ENCODE measurements at regions not wholly inside any gene's neighbourhood (a gene's known extent, or its start where the extent isn't known, plus 50 kb on each side); places are given as distances from the start of the nearest gene placed in this dataset.

DNA sequence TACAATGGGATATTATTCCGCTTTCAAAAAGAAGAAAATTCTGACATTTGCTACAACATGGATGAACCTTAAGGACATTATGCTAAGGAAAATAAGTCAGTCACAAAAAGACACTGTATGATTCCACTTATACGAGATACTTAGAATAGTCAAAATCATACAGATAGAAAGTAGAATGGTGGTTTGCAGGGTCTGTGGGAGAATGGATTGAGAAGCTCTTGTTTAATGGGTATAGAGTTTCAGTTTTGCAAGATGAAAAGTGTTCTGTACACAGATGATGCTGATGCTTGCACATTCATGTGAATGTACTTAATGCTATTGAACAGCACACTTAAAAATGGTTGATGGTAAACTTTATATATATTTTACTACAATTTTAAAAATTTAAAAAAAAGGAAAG lies 2050.7 kb upstream of the WWC1 start:
- no peak overlapping the region for H3K4me3 ChIP-seq (ENCODE audit: low read depth, low read length, poor library complexity, severe bottlenecking)
- H3K27me3 ChIP-seq (ENCODE audit: insufficient read depth, low read length): no peaks in the 10 kb centered on the region
- no peak overlapping the region for H3K4me2 ChIP-seq (ENCODE audit: low read length)
- no peaks in the 10 kb centered on the region for H3K9me2 ChIP-seq (ENCODE audit: low read depth, low read length)
- H3K27ac ChIP-seq (ENCODE audit: low read depth, low read length, poor library complexity, severe bottlenecking): no peak overlapping the region
- H3F3A ChIP-seq (ENCODE audit: insufficient read depth, low read length): no peaks in the 10 kb centered on the region
- H3K9ac ChIP-seq (ENCODE audit: low read length): no peak overlapping the region
- no peaks in the 10 kb centered on the region for H3K79me2 ChIP-seq (ENCODE audit: insufficient read depth, low read length)
- H3K36me3 ChIP-seq (ENCODE audit: insufficient read depth, low read length): no peaks in the 10 kb centered on the region
- H4K20me1 ChIP-seq (ENCODE audit: insufficient read depth, low read length): no peaks in the 10 kb centered on the region
- no peaks in the 10 kb centered on the region for H3K4me1 ChIP-seq (ENCODE audit: insufficient read depth, low read length, severe bottlenecking)
- TF ChIP-seq EZH2 (IDR thresholded peaks at IDR 0.05; ENCODE audit: borderline replicate concordance, low read length): no peak
- TF ChIP-seq, protein P1, sequence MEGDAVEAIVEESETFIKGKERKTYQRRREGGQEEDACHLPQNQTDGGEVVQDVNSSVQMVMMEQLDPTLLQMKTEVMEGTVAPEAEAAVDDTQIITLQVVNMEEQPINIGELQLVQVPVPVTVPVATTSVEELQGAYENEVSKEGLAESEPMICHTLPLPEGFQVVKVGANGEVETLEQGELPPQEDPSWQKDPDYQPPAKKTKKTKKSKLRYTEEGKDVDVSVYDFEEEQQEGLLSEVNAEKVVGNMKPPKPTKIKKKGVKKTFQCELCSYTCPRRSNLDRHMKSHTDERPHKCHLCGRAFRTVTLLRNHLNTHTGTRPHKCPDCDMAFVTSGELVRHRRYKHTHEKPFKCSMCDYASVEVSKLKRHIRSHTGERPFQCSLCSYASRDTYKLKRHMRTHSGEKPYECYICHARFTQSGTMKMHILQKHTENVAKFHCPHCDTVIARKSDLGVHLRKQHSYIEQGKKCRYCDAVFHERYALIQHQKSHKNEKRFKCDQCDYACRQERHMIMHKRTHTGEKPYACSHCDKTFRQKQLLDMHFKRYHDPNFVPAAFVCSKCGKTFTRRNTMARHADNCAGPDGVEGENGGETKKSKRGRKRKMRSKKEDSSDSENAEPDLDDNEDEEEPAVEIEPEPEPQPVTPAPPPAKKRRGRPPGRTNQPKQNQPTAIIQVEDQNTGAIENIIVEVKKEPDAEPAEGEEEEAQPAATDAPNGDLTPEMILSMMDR (IDR thresholded peaks at IDR 0.05; ENCODE audit: low read length): no peak
- H2AFZ ChIP-seq (ENCODE audit: low read length): no peak overlapping the region
- H3K9me3 ChIP-seq (ENCODE audit: low read length): no peaks in the 10 kb centered on the region

DNA sequence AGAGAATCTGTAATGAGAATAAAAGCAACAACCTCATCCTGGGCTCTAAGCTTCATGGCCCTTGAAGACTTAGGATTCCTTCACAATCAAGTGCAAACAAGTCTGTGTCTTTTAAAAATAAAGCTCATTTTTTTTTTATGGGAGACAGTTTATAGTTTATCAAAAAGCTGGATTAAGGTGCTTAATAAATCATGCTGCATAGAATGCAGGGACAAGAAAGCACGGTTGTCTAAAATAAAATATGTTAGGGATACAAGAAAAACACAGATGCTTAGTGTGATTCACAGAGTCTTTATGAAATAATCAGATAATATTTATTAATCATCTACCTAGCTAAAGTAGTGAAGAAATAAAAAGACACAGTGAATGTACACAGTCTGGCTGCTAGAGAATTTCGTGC lies 2045.9 kb upstream of the WWC1 start:
- no peaks in the 10 kb centered on the region for H4K20me1 ChIP-seq (ENCODE audit: insufficient read depth, low read length)

DNA sequence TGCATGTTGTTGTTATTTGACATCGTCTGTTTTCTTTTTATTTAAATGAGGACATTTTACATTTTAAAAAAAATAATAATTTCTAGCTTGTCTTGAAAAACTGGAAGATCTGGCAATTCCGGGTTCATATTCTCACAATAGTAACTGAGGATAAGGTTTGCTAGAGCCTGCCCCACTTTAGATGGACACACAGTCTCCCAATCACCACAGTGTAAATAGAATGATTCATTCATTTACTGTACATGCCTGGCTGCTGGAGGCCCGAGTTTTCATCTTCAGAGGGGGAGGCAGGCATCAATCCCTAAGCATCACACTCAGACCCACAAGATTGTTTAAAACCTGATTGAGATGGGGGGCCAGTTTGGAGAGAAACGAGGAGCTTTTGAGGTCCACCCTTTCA lies 2039.7 kb upstream of the WWC1 start:
- Histone ChIP-seq H2AFZ (ENCODE audit: low read length) (no peak overlapping the region), H3K27ac (ENCODE audit: low read depth, low read length, poor library complexity, severe bottlenecking) (no peak overlapping the region), H3K9me3 (ENCODE audit: low read length) (no peaks in the 10 kb centered on the region), H3K79me2 (ENCODE audit: insufficient read depth, low read length) (no peaks in the 10 kb centered on the region), H3K4me1 (ENCODE audit: insufficient read depth, low read length, severe bottlenecking) (no peaks in the 10 kb centered on the region), H3K36me3 (ENCODE audit: insufficient read depth, low read length) (no peaks in the 10 kb centered on the region), H3K4me3 (ENCODE audit: low read depth, low read length, poor library complexity, severe bottlenecking) (no peak overlapping the region), H3K9me2 (ENCODE audit: low read depth, low read length) (no peaks in the 10 kb centered on the region), H3K9ac (ENCODE audit: low read length) (no peak overlapping the region), H3K27me3 (ENCODE audit: insufficient read depth, low read length) (no peaks in the 10 kb centered on the region), H4K20me1 (ENCODE audit: insufficient read depth, low read length) (no peaks in the 10 kb centered on the region), H3F3A (ENCODE audit: insufficient read depth, low read length) (no peaks in the 10 kb centered on the region), H3K4me2 (ENCODE audit: low read length) (no peak overlapping the region)
- TF ChIP-seq, protein P1 (IDR thresholded peaks at IDR 0.05; ENCODE audit: low read length): no peak
- TF ChIP-seq EZH2 (IDR thresholded peaks at IDR 0.05; ENCODE audit: borderline replicate concordance, low read length): no peak

More for the DNA sequence above, 2045.9 kb upstream of the WWC1 start:
- Histone ChIP-seq H3K4me2 (ENCODE audit: low read length) (no peak overlapping the region), H3F3A (ENCODE audit: insufficient read depth, low read length) (no peaks in the 10 kb centered on the region), H3K27ac (ENCODE audit: low read depth, low read length, poor library complexity, severe bottlenecking) (no peak overlapping the region), H3K9me3 (ENCODE audit: low read length) (no peaks in the 10 kb centered on the region), H3K9me2 (ENCODE audit: low read depth, low read length) (no peaks in the 10 kb centered on the region), H2AFZ (ENCODE audit: low read length) (no peak overlapping the region), H3K4me3 (ENCODE audit: low read depth, low read length, poor library complexity, severe bottlenecking) (no peak overlapping the region), H3K36me3 (ENCODE audit: insufficient read depth, low read length) (no peaks in the 10 kb centered on the region), H3K4me1 (ENCODE audit: insufficient read depth, low read length, severe bottlenecking) (no peaks in the 10 kb centered on the region), H3K27me3 (ENCODE audit: insufficient read depth, low read length) (no peaks in the 10 kb centered on the region), H3K79me2 (ENCODE audit: insufficient read depth, low read length) (no peaks in the 10 kb centered on the region), H3K9ac (ENCODE audit: low read length) (no peak overlapping the region)
- TF ChIP-seq, protein P1 (IDR thresholded peaks at IDR 0.05; ENCODE audit: low read length): no peak
- no peak for TF ChIP-seq EZH2 (IDR thresholded peaks at IDR 0.05; ENCODE audit: borderline replicate concordance, low read length)
